Fibroblast of skin of right biceps (primary cell): ENCODE measurements at regions not wholly inside any gene's neighbourhood (a gene's known extent, or its start where the extent isn't known, plus 50 kb on each side); places are given as distances from the start of the nearest gene placed in this dataset.
A peak's percentile ranks its signal among the peaks of the same experiment; 100 is the strongest.

Experiments
- DNase-seq: peaks from one replicate; pipeline ENCODE4 v3.0.0-alpha.2; 2013

DNA sequence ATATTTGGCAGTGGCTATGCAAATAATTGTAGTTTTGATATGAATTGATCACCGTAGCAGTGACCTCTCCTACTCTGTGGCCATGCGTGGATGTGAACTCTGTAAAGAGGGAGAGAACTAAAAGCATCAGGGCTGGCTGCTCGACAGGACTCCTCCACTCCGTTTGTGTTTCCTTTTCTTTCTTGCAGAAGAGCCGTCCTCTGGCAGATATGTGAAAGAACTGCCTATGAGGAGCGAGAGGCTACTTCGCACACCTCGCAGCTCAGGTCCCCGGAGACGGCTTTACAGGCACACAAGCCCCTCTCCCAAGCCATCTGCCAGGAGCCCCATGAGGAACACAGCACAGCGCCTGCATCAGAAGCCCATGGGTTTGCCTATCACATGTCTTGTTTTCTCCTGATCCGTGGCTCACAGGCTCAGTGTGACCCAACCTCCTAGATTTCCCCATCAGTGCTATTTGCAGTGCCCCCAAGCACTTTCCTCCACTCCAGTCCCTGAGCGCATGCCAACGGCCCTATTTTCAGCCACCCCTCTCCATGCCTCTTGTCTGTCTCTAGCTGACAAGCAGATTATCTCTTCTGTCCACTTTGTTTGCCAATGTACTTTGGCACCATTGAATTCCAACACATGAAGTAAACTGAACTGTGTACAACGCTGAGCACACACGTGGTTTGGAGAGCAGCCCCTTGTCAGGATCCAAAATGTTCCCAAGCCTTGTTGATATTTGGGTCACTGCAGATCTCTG, 164.3 kb upstream of the AKR1E2 start:
- DNase-seq, result no peak

DNA sequence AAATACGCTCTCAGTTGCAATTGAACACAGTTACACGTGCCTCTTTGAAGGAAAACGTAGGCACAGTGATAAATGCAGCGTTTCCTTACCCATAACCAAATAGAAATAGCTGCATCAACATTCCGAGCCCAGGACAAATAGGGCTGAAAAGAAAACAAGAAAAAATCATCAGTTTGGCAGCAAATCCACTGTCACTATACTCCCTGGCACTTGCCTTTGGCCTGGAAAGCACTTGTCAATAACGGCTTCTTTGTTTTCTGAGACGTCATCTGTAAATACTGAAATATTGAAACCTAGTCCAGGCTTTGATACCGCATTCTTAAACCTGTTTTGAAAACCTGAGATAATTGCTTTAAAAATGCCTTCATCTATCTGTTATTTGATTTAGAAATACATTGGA, 167.2 kb upstream of the AKR1E2 start:
- DNase-seq, result no peak

DNA sequence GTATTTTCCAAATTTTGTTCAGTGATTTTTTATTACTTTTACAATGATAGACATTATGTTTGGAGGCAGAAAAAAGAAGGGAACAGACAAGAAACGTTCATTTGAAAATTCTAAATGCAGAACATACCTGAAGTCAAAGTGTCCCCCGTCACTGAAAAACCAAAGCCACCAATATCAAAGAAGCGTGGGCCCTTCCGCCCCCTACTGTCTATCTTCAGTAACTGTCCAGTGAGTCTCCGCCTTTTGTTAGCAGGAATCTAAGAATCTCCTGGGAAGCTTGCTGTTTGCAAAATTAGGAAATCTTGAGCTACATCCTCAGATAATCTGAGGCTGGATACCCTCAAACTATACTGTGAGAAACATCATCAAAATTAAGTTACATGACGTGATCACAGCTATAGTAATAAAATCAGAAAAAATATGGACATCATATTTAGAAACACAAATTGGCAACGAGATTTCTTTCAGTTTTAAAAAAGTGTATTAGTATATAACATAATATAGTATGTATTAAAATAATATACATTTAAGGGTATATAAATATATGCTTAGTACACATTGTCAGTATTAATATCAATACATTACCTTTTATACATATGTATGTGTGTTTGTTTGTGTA, 169.3 kb upstream of the AKR1E2 start:
- DNase-seq, result peak; percentile 73

DNA sequence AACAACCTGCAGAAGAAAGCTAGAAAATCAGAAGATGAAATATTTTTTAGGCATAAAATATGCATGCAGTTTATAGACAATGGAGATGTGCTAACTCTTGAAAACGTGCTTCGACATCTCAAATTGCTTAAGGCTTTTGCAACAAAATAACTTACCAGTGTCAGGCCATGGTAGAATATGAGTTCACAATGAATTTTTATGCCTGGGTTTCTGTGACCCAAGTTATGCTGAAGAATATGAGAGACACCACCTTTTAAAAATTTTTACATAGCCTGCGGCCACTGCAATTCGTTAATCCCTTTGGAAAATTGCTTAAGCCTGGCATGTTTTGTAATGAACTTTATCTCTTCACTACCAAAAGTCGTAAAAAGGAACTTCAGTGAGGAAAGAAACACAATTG, 170.1 kb upstream of the AKR1E2 start:
- no peak for DNase-seq

DNA sequence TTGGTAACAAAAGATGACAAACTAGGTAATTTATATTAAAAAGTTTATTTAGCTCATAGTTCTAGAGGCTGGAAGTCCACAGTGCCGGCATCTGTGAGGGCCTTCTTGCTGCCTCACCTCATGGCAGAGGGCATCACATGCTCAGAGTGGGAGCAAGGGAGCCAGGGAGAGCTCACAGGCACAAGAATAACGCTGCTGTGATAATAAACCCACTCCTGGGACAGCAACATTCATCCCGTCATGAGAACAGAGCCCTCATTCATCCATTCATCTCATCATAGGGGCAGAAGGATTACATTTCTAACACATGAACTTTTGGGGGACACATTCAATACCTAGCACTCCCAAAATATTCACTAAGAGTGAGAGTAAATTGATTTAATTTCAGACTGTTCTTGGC, 170.6 kb upstream of the AKR1E2 start:
- DNase-seq, result no peak

DNA sequence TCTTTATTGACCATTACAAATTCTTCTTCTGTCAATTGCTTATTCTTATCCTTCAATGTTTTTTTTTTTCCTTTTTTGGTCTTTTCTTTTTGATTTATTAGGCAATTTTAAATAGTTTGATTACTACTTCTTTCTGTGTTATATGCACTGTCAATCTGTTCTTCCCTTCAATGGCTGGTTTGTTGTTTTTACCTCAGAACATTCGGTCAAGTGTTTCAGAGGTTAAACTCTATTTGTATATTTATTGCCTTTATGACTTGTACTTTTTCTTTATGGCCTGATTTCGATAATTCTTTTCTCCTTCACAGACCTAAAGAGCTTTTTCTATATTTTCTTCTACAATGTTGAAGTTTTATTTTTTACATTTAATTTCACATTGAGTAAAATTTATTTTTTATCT, 171.5 kb upstream of the AKR1E2 start:
- no peak for DNase-seq

DNA sequence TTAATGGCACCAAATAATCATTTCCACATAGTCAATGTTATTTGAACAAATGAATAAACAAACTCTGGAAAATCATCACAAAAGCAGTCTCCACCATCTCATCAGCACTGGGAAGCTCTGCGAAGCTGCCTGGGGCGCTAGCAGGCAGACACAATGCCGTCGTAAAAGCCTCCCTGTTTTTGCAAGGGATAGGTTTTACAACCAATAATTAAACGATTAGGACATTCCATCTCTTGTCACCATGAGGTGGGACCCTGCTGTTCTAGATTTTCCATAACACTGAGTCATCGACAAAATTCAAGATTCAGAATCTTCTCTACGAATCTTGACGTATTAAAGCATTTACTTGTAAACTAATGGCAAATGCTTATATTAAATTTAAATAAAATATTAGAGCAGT, 172.8 kb upstream of the AKR1E2 start:
- no peak for DNase-seq

DNA sequence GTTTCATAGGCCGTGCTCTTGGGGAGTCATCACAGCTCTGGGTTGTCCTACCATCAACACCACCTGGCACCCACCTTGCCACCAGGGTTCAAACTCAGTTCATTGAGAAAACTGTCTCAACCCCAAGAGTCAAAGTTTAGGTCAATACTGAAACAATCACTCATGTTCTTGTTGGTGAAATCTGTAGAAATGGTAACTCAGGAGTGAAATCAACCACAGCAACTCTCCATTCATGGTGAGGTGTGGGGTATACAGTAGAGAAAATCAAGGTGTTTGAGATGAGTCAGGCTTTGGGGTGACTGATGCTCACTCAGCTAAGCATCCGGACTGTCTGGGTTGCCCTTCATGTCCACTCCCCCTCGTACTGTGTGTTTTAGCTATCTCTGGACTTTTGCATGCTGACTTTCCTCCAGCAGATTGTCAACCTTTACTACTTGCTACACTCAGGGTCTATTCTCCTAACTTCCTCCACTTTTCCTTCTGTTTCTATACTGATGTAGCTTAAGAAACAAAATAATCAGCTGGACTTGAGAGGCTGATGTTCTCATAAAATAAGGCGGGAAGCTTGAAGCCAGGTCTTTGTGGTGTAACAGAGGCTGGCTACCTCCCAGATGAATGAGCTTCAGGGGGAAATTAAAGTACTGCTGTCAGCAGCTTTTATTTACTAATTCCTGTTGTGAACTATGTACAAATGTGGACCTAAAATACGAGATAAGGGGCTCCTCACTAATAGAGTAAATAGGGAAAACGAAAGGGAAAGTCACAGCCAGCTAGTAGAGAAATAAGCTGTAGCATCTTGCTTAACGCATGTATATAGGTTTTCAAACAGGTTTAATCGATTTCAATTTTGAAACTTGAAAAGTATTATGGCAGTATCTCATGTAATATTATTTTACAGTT, 173.6 kb upstream of the AKR1E2 start:
- no peak for DNase-seq

DNA sequence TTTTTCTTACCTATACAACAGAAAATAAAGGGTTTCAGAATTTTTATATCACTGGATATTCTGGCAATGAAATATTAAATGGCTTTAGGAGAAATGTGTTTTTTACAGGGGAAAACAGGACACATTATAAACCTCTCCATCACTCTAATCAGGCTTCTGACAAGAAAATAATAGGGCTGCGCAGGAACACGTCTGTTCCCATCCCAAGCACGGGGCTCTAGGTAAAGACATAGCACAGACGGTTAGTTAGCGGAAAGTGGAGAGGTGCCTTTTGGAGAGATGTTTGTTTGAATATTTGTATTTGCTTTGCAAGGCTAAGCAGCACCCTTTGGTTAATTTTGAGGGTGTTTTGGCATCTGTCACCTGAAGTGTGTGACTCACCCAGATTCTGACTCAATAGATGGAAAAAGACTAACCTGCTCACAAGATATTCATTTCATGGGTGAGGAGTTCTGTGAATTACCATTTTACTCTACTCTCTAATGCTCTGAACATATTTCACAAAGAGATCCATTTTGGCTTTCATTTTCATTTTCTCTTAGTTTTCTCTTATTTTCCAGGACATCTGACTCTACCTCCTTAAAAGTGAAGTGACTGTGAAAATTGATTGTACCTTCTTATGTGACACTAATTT, 174.5 kb upstream of the AKR1E2 start:
- no peak for DNase-seq

DNA sequence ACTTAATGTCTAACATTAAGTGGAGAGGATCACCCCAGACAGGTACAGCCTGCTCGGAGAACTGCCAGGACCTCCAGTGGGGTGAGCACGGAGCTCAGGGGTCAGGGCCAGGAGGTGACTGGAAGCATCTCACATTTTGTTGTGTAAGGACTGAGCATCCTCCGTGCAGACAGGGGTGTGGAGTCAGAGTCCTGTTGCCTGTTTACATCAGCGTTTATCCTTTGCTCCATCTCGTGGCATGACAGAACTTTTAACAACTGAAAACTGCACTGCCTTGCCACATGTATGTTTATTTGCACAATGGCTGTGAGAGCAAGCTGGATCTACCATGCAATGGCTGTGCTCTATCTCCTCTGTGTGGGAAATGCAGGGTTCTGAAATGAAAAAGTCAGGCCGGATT, 175.4 kb upstream of the AKR1E2 start:
- peak; percentile 41 for DNase-seq

DNA sequence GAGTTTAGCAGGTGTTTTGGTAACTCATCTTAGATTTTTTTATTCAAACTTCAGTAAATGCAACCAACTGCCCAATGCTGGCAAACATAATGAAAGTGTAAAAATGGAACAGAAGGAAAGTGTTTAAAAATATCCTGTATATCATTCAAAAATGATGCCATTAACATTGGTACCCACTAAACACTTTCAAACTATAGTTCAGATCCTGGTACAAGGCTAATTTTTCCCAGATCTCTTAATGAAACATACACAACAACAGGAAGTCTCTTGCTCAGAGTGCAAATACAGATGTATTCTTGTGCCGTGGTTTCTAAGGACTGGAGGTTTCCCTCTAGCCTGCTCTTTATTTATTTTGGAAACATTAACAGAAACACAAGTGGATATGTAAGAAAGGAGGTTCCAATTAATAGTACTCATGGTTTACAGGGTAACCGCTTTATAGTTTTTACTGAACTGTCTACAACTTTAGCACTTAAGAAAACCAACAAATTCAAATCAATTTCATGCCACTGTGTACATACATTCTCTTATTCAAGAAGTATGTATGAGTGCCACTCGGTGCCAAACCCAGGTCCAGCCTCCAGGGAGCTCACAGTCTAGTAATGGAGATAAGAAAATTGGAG, 176.0 kb upstream of the AKR1E2 start:
- peak; percentile 23 for DNase-seq

DNA sequence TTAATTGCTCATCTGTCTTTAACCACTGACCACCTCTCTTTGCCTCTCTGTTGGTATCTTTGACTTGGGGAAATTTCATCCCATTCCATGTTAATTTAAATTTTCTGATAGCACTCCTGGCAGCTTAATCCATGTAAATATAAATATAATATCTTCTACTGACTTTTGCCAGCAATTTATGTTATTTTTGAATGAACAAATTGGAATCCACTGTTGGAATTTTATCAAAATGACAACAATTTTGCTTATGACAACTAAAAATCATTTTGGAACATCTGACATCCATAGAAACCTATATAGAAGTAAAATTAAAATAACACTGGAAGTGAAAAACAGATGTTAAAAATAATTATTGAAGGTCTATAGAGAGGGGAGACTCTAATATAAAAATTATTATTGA, 176.5 kb upstream of the AKR1E2 start:
- DNase-seq, result no peak

DNA sequence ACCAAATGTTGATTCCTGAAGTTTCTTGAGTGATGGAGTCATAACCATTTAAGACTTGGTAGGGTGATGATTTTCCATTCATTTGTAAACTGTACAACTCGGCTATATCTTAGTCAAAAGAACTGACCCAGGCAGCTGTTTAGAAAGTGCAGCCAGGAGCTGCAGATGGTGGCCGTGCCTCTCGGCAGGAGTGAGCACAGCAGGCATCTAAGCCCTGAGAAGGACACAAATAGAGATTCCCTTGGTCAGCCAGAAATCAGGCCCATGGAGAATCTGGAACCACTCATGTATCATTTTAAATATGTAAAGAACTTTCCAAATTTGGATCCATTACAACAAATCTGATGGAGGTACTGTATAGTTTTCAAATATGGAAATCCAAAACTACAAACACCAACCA, 177.0 kb upstream of the AKR1E2 start:
- DNase-seq, result no peak

DNA sequence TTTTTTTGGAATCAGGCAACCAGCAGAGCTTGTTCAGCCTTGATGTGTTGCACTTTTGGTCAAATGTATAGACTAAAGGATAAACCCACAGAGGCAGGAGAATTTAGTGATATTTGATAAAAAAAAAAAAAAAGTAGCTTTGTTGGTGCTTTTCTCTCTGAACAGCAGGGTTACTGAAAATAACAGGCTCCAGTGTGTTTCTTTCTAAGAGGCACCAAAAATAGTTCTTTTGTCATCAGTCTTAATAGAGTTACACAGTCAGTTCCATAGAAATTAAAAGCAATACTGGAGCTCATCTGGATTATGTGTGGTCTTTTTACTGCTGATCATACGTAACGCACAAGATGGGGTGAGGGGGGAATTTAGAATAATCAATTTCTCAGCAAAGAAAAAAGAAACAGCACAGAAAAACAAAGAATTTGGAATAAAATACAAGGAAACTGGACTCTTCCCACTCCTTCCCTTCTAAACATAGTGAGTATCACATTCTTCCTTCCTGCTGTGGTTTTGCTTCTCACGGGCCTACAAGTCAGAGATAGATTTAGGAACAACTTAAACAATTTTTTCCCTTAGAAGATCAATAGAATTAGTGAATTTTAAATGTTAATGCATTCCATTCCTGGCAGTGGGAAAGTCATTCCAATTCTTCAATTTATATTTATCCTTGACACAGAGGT, 178.8 kb upstream of the AKR1E2 start:
- DNase-seq, result peak; percentile 33

DNA sequence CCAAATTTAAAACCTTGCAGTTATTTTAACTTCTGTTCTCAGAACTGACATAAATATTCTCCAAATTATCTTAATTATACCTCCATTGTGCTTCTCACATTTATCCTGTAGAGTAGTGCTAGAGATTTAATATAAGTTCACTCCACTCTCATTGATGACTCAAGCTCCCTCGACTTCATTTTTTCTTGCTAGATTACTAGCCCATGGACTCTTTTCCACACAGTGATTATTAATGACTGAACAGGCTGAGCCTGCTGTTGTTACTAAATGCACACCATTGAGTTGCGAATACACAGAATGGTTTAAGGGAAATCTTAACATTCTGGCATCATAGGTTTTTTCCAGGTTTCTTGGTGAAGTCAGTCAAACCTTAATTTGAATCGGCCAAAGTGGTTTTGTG, 179.5 kb upstream of the AKR1E2 start:
- peak; percentile 50 for DNase-seq

DNA sequence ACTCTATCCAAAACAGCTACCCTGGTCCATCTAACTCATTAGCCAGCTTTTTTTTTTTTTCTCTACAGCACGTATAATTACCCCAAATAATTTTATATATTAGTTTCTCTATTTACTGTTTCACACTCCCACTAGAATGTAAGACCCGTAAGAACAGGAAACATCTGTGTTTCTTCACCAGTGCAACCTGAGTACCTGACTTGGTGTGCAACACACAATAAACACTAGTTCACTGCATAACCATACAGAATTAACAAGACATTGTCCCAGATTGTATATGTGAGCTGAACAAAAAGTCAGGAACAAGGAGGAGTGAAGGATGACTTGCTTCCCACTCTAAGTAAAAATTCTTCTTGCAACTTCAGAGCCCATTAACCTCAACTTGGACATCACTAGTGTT, 180.2 kb upstream of the AKR1E2 start:
- no peak for DNase-seq

DNA sequence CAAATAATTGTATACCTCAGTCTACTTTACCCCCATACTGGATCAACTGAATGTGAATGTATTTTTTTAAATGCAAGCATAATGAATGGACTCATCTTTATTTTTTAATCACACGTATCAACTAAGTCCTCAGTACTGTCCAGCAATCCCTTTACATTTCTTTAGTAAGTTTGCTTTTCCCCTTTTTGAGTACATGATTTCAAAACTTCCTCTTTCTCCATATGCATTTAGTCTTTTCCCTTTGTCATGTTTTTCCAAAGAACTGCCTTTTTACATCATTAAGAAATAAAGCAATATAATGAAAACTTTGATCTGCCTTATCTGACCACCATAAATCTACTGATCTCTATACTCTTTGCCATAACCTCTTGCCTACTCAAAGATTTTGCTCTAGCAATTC, 182.5 kb upstream of the AKR1E2 start:
- no peak for DNase-seq

DNA sequence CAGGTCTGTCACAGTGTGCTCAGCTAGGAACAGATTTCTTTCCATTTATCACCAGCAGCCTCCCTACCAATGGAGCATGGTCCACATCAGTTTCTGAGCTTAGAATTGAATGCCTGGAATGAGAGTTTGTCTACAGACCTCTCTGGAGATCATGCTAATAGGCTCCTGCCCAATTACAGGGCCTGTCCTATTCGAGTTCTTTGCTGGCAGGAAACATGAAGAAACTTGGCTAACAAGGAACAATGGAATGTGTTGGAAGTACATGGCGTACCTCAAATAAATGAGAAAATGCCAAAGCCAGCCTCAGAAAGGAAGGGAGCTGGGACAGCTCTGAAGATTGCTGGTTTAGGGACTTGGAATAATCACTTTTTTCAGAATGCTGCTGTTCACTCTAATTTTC, 186.0 kb upstream of the AKR1E2 start:
- DNase-seq, result no peak

DNA sequence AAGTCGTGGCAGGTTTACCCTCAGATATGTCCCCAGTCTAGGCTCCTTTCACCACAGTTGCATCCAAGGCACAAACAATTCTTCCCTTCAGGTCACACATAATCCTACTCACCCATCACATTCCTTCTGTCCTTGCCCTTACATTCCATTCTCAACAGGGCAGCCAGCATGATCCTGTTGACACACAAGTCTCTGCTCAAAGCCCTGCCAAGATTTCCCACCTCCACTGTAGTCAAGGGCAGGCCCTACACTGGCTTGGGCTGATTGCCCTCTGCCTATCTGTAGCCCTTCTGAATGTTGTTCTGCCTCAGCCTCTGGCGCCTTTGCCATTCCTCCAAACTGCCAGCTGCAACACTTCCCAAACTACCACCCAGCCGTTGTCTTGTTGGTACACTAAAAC, 187.9 kb upstream of the AKR1E2 start:
- DNase-seq, result no peak

DNA sequence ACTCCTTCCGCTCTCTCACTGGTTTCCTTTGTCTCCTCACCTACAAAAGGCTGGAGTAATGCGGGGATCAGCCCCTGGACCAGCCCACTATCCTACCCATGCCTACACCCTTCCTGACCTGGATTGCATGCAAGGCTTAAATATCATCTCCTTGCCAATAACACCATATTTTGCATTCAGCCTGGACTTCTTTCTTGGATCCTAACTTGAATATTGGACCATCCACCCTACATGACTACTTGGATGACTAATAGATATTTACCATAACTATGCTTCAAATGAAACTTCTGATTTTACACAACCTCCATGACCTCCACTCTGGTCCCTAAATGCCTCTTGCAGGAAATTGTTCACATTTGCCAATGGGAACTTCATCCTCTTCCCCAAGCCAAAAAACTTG, 188.3 kb upstream of the AKR1E2 start:
- no peak for DNase-seq

DNA sequence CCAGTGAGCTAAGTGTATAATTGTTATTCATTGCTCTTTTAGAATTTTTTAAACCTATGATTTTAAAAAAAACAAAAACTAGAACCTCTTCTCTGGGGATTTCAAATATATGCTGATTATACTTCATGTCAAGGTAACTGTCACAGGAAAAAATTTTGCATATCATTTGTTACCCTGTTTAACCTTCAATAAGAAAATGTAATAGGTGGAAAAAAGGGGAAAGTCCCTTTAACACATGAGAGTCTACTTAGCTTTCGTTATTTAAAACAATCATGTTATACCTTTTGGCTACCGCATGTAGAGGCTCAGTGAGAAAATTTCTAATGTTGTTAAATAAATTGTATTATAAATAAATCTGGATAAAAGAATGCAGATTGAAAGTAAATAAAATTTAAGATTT, 190.1 kb upstream of the AKR1E2 start:
- DNase-seq, result no peak

DNA sequence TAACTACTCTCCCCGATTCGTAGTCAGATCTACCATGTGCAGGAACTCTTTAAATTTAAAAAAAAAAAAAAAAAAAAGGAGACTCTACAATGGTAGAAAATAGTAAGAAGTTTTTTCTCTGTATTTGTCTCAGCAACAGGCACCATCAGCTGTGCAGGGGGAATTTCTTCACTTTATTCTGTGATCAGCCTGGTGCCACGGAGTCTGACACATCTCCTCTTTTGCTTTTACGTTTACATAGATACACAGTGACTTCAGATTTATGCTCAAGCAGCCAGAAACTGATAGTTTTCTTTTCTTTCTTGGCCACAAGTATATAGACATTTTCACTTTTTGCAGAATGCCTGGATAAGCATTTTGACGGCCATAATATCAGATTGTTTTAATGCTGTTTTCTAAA, 190.6 kb upstream of the AKR1E2 start:
- DNase-seq, result peak; percentile 22
